Right forelimb (tissue), 1 donor: ENCODE measurements at regions not wholly inside any gene's neighbourhood (a gene's known extent, or its start where the extent isn't known, plus 50 kb on each side); places are given as distances from the start of the nearest gene placed in this dataset.
A peak's percentile ranks its signal among the peaks of the same experiment; 100 is the strongest.

Source experiments
- DNase-seq: peaks from one replicate; pipeline ENCODE4 v3.0.0-alpha.2; 2018

DNA sequence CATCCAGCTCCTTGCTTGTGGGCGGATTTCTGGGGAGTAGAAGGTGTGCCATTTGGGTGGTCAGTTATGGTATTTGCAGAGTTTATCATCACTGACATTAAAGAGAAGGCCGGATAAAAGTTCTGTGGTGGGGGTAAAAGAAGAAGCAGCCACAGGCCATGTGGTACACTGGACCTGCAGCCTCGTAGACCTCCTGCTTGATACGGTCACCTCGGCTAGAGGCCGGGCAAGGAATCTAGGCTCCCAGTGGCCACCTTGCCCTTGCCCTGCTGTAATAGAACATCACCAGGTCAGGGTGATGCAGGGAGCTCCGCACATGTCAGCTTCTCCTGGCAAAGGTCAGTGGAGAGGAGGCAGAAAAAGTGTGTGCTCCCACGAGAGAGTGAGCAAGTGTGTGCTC, 376.1 kb upstream of the IRX4 start:
- DNase-seq: no peak

GRCh38 chr5:2257326-2258244, 374.9 kb upstream of the IRX4 start:
- no peak for DNase-seq

- peak; percentile 50 for DNase-seq
Observed at GRCh38 chr5:2256691-2257280, 374.1 kb upstream of the IRX4 start.

DNA sequence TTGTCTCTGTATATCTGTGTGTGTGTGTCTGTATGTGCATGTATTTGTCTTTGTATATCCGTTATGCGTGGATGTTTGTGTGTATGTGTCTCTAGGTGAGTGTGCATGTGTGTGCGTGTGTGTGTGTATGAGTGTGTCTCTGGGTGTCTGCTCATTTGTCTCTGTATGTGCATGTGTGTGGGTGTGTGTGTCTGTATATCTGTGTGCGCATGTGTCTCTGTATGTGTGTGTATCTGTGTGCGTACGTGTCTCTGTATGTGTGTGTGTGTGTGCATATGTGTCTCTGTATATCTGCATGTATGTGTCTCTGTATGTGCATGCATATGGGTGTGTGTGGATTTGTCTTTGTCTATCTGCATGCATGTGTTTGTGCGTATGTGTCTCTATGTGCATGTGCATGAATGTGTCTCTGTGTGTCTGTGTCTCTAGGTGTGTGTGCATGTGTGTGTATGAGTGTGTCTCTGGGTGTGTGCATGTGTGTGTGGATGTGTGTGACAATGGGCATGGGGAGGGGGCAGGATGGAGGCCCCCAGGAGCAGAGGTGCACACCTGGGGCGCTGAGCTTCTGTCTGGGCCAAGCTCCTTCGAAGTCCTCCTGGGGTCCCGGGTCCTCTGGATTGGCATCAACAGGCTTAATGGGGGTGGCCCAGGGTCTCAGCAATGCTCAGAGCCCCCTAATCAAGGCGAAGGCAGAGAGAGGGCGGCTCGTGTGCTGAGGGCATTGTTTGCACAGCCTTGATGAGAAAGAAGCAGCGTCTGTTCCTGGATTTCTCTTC, 373.4 kb upstream of the IRX4 start:
- no peak for DNase-seq

GRCh38 chr5:2254880-2255750, 372.4 kb upstream of the IRX4 start:
- DNase-seq: no peak

DNA sequence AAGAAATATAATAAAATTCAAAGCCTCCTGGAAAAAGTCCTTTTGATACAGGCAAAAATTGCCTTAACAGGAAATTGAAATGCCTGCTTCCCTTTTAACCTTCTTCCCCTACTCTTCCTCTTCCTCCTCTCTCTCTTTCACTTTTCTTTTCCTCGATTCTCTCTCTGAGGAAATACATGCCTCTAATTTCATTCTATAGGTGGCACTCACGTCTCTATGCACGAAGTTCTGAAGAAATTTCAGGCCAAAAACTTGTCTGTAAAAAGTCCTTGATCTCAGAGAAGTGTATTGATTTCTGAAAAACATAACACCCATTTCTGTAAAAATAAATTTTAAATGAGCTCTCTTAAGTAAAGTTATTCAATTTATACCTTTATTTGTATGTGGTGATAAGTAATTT, 371.7 kb upstream of the IRX4 start:
- no peak for DNase-seq

DNA sequence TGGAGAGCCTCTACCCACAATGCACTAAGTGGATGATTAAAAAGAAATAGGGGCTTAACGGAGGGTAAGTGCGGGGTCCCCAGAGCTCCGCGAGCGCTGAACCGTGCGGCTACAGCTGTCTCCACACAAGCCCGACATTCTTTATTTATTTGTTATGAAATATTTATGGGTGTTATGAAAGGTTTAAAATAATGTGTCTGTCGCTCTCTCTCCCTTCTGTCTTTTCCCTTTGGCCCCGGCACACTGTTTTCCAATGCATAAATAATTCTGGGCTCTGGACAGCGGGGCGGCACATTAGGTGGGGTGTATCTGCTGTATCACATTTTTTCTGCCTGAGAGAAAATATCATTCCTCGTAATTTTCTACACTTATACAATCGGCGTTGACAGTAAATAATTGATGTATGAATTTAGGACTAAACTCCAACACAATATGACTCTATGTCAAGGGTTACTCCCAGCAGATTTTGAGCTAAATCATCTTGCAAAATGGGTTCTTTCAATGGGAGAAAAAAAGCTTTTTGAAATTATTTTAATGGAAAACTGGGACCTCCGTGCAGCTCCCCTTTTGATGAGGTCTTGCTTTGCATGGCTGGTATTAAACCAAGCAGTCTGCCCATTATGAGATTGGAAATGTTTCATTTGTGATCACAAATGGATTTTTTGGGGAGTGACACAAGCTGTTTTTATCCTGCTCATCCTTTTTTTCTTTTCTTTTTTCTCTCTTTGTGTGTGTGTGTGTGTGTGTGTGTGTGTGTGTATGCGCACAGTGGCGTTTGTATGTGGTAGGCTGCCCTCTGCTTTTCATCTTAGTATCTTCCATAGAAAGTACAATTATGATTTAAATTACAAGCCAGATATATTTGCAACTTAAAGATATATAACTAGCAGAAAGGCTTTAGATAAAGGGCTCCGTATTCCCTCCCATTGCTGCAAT, 370.6 kb upstream of the IRX4 start:
- no peak for DNase-seq

- DNase-seq: no peak
Observed at GRCh38 chr5:2251751-2252150, 369.0 kb upstream of the IRX4 start.

DNA sequence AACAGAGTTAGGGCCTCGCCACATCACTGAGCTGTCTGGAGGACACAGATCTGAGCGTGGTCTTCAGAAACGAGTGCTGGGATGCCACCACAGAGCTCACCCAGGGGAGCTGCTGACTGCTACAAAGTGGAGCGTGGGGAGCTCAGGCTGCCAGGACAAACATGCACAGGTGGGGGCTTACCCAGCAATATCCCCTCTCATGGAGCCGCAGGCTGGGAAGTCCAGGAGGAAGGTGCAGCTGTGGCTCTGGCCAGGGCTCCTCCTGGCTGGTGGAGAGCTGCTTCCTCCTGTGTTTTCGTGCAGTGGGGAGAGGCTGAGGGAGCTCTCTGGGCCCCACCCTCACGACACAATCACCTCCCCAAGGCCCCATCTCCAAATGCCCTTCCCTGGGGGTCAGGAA, 368.6 kb upstream of the IRX4 start:
- DNase-seq: no peak

DNA sequence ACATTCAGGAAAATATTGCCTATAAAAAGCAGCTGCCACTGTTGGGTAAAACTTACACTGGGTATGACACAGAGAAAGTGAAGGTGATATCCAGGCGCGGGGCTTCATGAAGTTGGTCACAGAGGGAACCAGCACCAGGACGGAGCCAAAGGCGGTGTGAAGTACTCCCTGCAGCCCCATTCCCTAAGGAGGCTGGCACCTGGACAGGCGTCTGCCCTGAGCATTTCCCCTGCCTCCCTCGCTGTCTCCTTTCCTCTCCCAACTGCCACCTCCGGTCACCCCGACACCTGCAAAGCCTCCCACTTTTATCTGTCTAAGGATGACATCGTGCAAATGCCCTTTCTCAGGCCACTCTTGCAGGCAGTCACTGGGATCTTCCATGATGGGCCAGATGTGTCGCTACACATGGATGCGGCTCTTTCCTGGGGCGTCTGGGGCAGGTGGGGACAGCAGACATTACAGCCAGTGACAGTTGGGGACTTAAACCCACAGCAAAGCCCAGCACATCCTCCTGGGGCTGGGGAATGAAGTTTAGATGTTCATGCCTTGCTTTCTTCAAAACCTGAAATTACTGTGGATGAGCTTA, 367.7 kb upstream of the IRX4 start:
- no peak for DNase-seq

DNA sequence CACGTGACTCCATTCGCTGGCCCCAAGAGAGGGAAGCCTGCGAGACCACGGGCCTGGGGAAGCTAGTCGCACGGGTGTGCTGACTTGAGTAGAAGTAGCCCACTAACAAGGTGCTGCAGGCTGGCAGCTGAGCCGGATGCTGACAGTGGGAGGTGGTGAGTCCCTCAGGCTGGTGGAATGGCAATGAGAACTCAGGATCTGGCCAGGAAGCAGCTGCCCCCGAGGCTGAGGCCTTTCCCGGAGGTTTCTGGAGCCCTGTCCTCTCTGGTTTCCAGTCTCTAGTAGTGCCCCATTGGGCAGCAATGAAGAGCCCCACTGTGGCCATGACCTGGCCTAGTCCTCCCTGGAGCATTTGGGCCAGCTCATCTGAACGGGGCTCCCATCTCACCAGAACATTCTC, 366.7 kb upstream of the IRX4 start:
- no peak for DNase-seq

DNA sequence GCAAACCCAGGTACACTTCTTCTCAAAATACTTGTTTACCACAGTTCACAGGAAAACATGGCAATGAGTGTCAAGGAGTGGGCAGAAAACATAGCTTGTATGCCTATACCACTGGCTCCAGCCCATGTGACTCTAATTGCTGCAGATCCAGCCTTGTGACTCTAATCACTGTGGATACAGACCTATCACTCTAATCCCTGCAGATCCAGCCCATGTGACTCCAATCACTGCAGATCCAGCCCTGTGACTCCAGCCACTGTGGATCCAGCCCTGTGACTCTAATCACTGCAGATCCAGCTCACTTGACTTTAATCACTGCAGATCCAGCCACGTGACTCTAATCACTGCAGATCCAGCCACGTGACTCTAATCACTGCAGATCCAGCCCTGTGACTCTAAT, 366.3 kb upstream of the IRX4 start:
- DNase-seq: no peak

DNA sequence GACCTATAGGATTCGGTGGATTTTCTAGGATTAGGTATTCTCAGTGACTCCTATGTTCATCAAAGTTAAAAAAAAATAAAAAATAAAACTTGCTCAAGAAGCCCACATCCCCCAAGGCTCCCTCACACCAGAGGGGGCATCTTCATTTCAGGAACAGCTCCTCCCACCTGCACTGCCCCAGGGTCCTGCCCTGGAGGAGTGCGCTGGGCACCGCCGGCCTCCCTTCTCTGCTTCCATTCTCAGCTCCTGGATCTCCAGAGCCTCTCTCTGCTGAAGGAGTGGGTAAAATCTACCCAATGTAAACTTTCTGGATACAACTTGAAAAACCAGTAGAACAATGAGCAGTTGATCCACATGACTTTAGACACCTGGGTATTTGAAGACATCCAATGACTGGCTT, 359.8 kb upstream of the IRX4 start:
- DNase-seq: no peak

- DNase-seq: no peak
Observed at GRCh38 chr5:2241842-2242241, 359.1 kb upstream of the IRX4 start.

DNA sequence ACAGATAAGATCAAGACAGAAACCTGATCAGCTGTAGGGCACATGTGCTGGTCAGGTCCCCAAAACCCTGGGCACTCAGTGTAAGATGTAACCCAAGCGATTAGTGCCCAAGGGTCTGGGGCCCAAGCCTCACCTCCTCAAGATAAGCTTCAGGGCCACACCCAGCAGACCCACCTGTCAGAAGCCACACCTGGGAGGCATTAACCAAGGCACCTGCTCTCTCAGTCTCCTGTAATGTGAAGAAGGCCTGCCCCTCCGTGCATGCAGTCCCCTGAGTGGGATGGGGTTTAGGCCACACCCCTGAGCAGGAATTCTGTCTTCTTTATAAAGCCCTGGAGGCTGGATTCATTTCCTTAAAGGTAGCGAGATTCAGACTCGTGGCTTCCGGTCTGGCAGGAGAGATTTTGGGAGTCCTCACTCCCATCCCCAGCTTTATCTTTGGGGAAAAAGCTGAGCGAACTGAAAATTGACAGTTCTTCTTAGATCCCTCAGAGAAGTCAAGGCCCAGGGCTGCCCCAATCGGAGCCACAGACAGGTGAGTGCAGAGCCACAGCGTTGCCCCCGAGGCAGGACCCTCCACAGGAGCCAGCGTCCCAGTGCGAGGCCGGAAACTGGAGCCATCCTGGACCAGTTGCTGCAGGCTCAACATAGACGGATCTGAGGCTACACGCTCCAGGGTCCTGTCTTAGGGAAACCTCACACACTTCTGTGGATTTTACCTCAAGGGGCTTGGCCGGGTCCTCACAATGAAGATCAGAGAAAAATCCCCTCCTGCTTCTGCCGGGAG, 357.6 kb upstream of the IRX4 start:
- no peak for DNase-seq

DNA sequence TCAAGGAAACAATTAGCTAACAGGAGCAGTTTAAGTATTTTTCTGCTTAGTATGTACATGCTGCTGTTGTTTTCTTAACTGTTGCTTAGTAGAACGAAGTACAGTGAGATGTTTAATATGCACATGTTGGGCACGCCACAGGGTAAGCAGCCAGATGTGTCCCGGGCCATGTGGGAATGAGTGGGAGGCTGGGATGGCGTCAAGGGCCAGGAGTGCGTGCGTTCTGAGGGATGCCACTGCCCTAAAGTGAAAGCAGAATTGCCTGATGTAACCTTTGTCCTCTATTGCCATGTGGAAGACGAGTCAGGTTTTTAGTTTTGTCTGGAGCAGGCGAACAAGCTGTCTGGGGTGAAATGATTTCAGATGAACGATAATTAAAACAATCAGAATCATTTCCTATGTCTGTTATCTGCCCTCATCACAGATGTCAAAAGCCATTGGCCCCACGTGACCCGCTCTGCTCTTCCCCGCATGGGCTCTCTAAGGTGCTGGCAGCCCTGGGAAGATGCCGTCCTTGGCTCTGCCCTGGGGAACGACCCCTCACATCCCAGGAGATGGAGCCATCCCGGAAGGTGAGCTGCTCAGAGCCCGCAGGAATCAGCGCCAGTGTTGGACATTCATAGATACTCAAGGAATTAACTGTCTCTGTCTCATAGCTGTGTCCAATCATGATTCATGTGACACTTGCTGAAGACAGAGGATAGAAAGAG, 356.6 kb upstream of the IRX4 start:
- DNase-seq: no peak

DNA sequence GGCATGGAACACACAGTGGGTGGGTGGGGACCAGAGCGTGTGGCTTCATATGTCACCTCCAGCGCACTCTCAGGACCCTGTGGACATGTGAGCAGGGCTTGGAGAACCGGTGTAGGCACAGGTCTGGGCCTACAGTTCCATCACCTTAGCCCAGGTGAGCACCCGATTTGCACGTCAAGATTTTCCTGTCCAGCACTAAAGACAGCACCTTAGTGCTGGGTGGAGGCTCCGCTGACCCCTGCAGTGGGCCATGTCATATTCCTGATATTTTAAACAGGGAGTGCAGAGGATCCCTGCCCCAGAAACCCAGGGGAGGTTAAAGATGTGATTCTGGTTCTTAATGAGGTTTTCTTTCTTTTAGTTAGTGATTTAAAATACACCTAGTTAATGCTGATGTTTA, 356.0 kb upstream of the IRX4 start:
- DNase-seq: no peak

DNA sequence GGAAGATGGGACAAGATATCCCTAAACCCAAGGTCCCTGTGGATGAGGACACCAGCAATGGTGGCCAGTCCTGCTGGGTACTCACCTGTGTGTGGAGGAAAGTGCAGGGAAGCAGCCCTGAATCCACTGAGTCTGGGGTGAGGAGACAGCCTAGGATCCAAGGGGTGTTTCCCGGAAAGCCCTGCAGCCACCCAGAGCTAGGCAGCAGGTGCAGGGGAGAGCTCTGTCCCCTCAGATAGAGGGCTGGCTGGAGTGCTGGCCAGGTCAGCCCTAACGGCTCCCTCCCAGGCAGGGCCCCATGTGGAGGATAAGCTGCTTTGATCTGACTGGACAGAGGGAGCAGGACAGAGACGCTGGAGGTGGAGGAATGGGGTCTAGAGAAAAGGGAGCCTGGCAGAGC, 344.7 kb upstream of the IRX4 start:
- DNase-seq: no peak

DNA sequence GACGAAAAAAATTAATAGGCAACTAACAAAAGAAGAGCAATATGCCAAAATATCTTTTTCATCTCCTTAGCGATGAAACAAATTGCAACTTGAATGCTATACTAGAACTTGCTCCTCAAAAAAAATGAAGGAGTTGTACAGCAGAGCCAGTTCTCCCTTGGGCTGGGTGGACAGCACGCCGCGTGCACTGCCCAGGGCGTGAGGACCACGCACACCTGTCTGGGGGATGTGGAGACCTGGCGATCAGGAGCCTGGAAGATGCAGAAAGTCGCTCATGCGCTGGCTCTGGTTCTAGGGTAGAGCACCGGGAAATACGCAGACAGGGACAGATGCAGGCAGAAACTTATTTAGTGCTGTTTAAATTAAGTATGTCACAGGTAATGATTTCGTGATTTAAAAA, 342.0 kb upstream of the IRX4 start:
- DNase-seq: no peak

- DNase-seq: no peak
Observed at GRCh38 chr5:2223303-2223702, 340.6 kb upstream of the IRX4 start.
